Neural cell (in vitro differentiated cells): ENCODE measurements at regions not wholly inside any gene's neighbourhood (a gene's known extent, or its start where the extent isn't known, plus 50 kb on each side); places are given as distances from the start of the nearest gene placed in this dataset.

Experiments
- H2AFZ ChIP-seq: fragments of 200-600, 300-800 bp; sonication (generic), shearing (Covaris generic); 2 replicates; pipeline ENCODE4 v1.6.0; 2014; ENCODE audit warnings: low read depth, mild to moderate bottlenecking, antibody characterized with exemption, low read length, moderate library complexity
- H3F3A ChIP-seq: fragments of 200-600 bp; shearing (Covaris generic); 2 replicates; pipeline ENCODE4 v1.6.1; 2016; ENCODE audit warnings: mild to moderate bottlenecking, moderate library complexity, mixed read lengths, antibody characterized with exemption, low read length; ENCODE audit not compliant: insufficient read depth, poor library complexity, severe bottlenecking
- H3K27ac ChIP-seq: fragments of 200-600, 300-800 bp; sonication (generic), shearing (Covaris generic); 2 replicates; pipeline ENCODE4 v1.5.1; 2014; ENCODE audit warnings: mild to moderate bottlenecking, low read length, moderate library complexity
- H3K27me3 ChIP-seq: fragments of 300-800, 200-600 bp; sonication (generic), shearing (Covaris generic); 2 replicates; pipeline ENCODE4 v1.6.0; 2014; ENCODE audit warnings: mild to moderate bottlenecking, low read depth, low read length, moderate library complexity; ENCODE audit not compliant: insufficient read depth
- H3K36me3 ChIP-seq: fragments of 300-800, 200-600 bp; sonication (generic), shearing (Covaris generic); 2 replicates; pipeline ENCODE4 v1.5.1; 2014; ENCODE audit warnings: mild to moderate bottlenecking, antibody characterized with exemption, low read length, moderate library complexity; ENCODE audit not compliant: insufficient read depth
- H3K4me2 ChIP-seq: fragments of 300-800, 200-600 bp; sonication (generic), shearing (Covaris generic); 2 replicates; pipeline ENCODE4 v1.6.0; 2014; ENCODE audit warnings: mild to moderate bottlenecking, low read length
- H3K4me3 ChIP-seq: fragments of 300-800, 200-600 bp; sonication (generic), shearing (Covaris generic); 2 replicates; pipeline ENCODE4 v1.5.1; 2014; ENCODE audit warnings: mild to moderate bottlenecking, low read length, moderate library complexity
- H3K79me2 ChIP-seq: fragments of 200-600 bp; shearing (Covaris generic); replicated peaks from 2 replicates; pipeline ENCODE4 v1.6.0; 2014; ENCODE audit warnings: mild to moderate bottlenecking, low read length, moderate library complexity; ENCODE audit not compliant: insufficient read depth
- H3K9ac ChIP-seq: fragments of 300-800, 200-600 bp; sonication (generic), shearing (Covaris generic); 2 replicates; pipeline ENCODE4 v1.6.1; 2016; ENCODE audit warnings: mild to moderate bottlenecking, low read length, mixed read lengths
- H3K9me2 ChIP-seq: fragments of 200-600 bp; shearing (Covaris generic); 2 replicates; pipeline ENCODE4 v1.6.1; 2016; ENCODE audit warnings: mild to moderate bottlenecking, low read length, mixed read lengths; ENCODE audit not compliant: insufficient read depth
- H3K9me3 ChIP-seq: fragments of 200-600, 300-800 bp; sonication (generic), shearing (Covaris generic); 2 replicates; pipeline ENCODE4 v1.6.1; 2016; ENCODE audit warnings: mild to moderate bottlenecking, mixed run types, low read length, moderate library complexity, mixed read lengths
- H4K20me1 ChIP-seq: fragments of 200-600 bp; shearing (Covaris generic); 2 replicates; pipeline ENCODE4 v1.6.1; 2016; ENCODE audit warnings: mild to moderate bottlenecking, mixed run types; ENCODE audit not compliant: insufficient read depth
- EP300 ChIP-seq: fragments of 450-650 bp; conservative IDR thresholded peaks from 2 replicates; pipeline ENCODE4 v1.6.1; 2014; ENCODE audit warnings: antibody characterized with exemption, mild to moderate bottlenecking, moderate library complexity; ENCODE audit not compliant: poor library complexity, severe bottlenecking
- EZH2 ChIP-seq: fragments of 200-600, 300-800 bp; shearing (Covaris generic), sonication (generic); IDR thresholded peaks from 2 replicates; pipeline ENCODE4 v1.6.1; 2014; ENCODE audit warnings: antibody characterized with exemption, low read length, borderline replicate concordance, mild to moderate bottlenecking; ENCODE audit not compliant: insufficient read depth, poor library complexity, severe bottlenecking
- MXI1 ChIP-seq: fragments of 450-650 bp; conservative IDR thresholded peaks from 2 replicates; pipeline ENCODE4 v1.6.1; 2014; ENCODE audit warnings: antibody characterized with exemption, mild to moderate bottlenecking; ENCODE audit not compliant: poor library complexity, severe bottlenecking
- POLR2AphosphoS5 ChIP-seq: IDR thresholded peaks from 2 replicates; pipeline ENCODE4 v1.6.1; 2012
- RAD21 ChIP-seq: fragments of 450-650 bp; conservative IDR thresholded peaks from 2 replicates; pipeline ENCODE4 v1.6.1; 2014; ENCODE audit warnings: antibody characterized with exemption, mild to moderate bottlenecking, moderate library complexity
- SMC3 ChIP-seq: fragments of 450-650 bp; conservative IDR thresholded peaks from 2 replicates; pipeline ENCODE4 v1.6.1; 2014; ENCODE audit warnings: antibody characterized with exemption, mild to moderate bottlenecking, moderate library complexity; ENCODE audit not compliant: poor library complexity
- TF ChIP-seq, protein P1 (sequence below): fragments of 450-650 bp; IDR thresholded peaks from 2 replicates; pipeline ENCODE4 v1.5.1; 2014; ENCODE audit warnings: antibody characterized with exemption, mild to moderate bottlenecking, moderate library complexity; ENCODE audit not compliant: poor library complexity, severe bottlenecking
- TF ChIP-seq, protein P2 (sequence below): IDR thresholded peaks from 2 replicates; pipeline ENCODE4 v1.6.1; 2012; ENCODE audit warnings: borderline replicate concordance

DNA sequence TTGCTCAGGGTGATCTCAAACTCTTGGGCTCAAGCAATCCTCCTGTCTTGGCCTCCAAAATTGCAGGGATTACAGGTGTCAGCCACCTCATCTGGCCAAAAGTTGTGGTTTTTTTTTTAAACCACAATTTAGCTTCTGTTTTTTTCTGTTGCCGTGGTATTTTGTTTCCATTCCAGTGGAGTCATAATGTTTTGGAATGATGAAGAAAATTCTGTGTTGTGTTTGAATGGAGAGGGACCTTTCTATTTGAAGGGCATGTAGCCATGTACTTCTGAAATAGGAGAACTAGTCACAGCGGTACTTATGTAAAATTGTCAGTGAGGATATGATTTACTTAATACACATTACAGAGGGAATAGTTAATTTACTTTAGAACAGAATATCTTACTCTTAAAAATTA lies 201.3 kb downstream of the ARL4A start:
- no peak overlapping the region for H3K27ac ChIP-seq
- H3F3A ChIP-seq, result no peaks in the 10 kb centered on the region
- H3K9ac ChIP-seq, result no peak overlapping the region
- no peaks in the 10 kb centered on the region for H3K27me3 ChIP-seq
- H4K20me1 ChIP-seq, result no peaks in the 10 kb centered on the region
- H3K9me2 ChIP-seq, result no peaks in the 10 kb centered on the region
- H3K9me3 ChIP-seq, result no peaks in the 10 kb centered on the region
- no peaks in the 10 kb centered on the region for H3K79me2 ChIP-seq
- H3K4me3 ChIP-seq, result no peak overlapping the region
- H3K4me2 ChIP-seq, result no peak overlapping the region
- no peak for TF ChIP-seq RAD21
- TF ChIP-seq MXI1, result no peak
- TF ChIP-seq POLR2AphosphoS5, result no peak
- TF ChIP-seq SMC3, result no peak
- TF ChIP-seq EZH2, result no peak
- TF ChIP-seq EP300, result no peak
- TF ChIP-seq, protein P1, sequence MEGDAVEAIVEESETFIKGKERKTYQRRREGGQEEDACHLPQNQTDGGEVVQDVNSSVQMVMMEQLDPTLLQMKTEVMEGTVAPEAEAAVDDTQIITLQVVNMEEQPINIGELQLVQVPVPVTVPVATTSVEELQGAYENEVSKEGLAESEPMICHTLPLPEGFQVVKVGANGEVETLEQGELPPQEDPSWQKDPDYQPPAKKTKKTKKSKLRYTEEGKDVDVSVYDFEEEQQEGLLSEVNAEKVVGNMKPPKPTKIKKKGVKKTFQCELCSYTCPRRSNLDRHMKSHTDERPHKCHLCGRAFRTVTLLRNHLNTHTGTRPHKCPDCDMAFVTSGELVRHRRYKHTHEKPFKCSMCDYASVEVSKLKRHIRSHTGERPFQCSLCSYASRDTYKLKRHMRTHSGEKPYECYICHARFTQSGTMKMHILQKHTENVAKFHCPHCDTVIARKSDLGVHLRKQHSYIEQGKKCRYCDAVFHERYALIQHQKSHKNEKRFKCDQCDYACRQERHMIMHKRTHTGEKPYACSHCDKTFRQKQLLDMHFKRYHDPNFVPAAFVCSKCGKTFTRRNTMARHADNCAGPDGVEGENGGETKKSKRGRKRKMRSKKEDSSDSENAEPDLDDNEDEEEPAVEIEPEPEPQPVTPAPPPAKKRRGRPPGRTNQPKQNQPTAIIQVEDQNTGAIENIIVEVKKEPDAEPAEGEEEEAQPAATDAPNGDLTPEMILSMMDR, result no peak
- TF ChIP-seq, protein P2, sequence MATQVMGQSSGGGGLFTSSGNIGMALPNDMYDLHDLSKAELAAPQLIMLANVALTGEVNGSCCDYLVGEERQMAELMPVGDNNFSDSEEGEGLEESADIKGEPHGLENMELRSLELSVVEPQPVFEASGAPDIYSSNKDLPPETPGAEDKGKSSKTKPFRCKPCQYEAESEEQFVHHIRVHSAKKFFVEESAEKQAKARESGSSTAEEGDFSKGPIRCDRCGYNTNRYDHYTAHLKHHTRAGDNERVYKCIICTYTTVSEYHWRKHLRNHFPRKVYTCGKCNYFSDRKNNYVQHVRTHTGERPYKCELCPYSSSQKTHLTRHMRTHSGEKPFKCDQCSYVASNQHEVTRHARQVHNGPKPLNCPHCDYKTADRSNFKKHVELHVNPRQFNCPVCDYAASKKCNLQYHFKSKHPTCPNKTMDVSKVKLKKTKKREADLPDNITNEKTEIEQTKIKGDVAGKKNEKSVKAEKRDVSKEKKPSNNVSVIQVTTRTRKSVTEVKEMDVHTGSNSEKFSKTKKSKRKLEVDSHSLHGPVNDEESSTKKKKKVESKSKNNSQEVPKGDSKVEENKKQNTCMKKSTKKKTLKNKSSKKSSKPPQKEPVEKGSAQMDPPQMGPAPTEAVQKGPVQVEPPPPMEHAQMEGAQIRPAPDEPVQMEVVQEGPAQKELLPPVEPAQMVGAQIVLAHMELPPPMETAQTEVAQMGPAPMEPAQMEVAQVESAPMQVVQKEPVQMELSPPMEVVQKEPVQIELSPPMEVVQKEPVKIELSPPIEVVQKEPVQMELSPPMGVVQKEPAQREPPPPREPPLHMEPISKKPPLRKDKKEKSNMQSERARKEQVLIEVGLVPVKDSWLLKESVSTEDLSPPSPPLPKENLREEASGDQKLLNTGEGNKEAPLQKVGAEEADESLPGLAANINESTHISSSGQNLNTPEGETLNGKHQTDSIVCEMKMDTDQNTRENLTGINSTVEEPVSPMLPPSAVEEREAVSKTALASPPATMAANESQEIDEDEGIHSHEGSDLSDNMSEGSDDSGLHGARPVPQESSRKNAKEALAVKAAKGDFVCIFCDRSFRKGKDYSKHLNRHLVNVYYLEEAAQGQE, result no peak
- H3K36me3 ChIP-seq, result no peaks in the 10 kb centered on the region
- H2AFZ ChIP-seq, result no peak overlapping the region

DNA sequence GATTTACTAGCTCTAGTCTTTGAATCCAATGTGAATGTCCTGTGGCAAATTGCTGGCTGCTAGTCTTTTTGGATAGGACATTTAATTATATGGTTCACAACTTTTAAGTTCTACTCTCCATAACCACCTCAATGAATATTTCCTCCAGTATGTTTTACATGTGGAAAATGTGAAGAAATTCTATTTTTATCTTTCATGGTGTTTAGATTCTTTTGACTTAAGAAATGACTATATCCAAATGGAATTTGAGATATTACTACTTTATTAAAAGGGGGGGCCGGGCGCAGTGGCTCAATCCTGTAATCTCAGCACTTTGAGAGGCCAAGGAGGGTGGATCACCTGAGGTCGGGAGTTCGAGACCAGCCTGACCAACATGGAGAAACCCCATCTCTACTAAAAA lies 202.0 kb downstream of the ARL4A start:
- no peak overlapping the region for H3K4me2 ChIP-seq
- H3K36me3 ChIP-seq, result no peaks in the 10 kb centered on the region
- H3K4me3 ChIP-seq, result no peak overlapping the region

More for the DNA sequence above, 202.0 kb downstream of the ARL4A start:
- H3K9me2 ChIP-seq, result no peaks in the 10 kb centered on the region
- H3K9ac ChIP-seq, result no peak overlapping the region
- no peaks in the 10 kb centered on the region for H3K9me3 ChIP-seq
- no peaks in the 10 kb centered on the region for H3K79me2 ChIP-seq
- H3K27ac ChIP-seq, result no peak overlapping the region
- TF ChIP-seq EP300 (no peak), SMC3 (no peak), POLR2AphosphoS5 (no peak)
- TF ChIP-seq, protein P2, result no peak
- H3K27me3 ChIP-seq, result no peaks in the 10 kb centered on the region
- no peaks in the 10 kb centered on the region for H4K20me1 ChIP-seq
- H3F3A ChIP-seq, result no peaks in the 10 kb centered on the region
- no peak overlapping the region for H2AFZ ChIP-seq
